IPS DF 6.9 (cell line): ENCODE measurements at regions not wholly inside any gene's neighbourhood (a gene's known extent, or its start where the extent isn't known, plus 50 kb on each side); places are given as distances from the start of the nearest gene placed in this dataset.

Experiments
- DNase-seq: peaks from one replicate; pipeline ENCODE4 v3.0.0-alpha.2; 2013; ENCODE audit warnings: low read depth, low spot score
- H3K27ac ChIP-seq: one replicate; pipeline ENCODE4 v1.5.1; 2013; ENCODE audit warnings: low read length, control low read depth
- H3K27me3 ChIP-seq: 2 replicates; pipeline ENCODE4 v1.6.1; 2013; ENCODE audit warnings: mild to moderate bottlenecking, low read length; ENCODE audit not compliant: control insufficient read depth, insufficient read depth
- H3K36me3 ChIP-seq: 2 replicates; pipeline ENCODE4 v1.6.1; 2013; ENCODE audit warnings: low read length; ENCODE audit not compliant: control insufficient read depth, insufficient read depth
- H3K4me1 ChIP-seq: 2 replicates; pipeline ENCODE4 v1.6.1; 2013; ENCODE audit warnings: low read length; ENCODE audit not compliant: control insufficient read depth, insufficient read depth
- H3K4me3 ChIP-seq: 2 replicates; pipeline ENCODE4 v1.5.1; 2013; ENCODE audit warnings: mild to moderate bottlenecking, low read length
- H3K9me3 ChIP-seq: 2 replicates; pipeline ENCODE4 v1.6.1; 2013; ENCODE audit warnings: low read length, inconsistent platforms; ENCODE audit not compliant: control insufficient read depth, insufficient read depth
- WGBS: extraction: QIAGEN DNeasy Blood & Tissue Kit; methylation state at CpG from one replicate; pipeline ENCODE4 v1.1.7; 2013; ENCODE audit warnings: mixed read lengths, missing lambda C conversion rate; ENCODE audit not compliant: insufficient read length, insufficient coverage; 5-methylcytosine and 5-hydroxymethylcytosine counted together

DNA sequence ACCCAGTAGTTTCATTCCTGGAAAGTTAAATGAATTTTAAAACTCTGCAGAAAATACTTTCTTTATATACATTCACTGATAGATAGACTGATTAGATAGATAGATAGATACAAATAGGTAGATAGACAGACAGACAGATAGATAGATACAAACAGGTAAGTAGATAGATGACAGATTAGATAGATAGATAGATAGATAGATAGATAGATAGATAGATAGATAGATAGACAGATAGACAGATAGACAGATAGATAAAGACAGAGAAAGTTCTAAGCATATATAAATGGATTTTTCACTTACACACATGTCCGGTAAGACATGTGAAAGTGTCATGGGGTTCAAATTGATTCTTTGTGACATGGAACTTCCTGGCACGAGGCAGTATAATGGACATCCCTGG is 349.7 kb downstream of the CDK5RAP2 start:
- no CpG with 5 or more reads among the region's 2 CpGs for WGBS
- H3K9me3 ChIP-seq: no peaks in the 10 kb centered on the region
- H3K4me1 ChIP-seq: no peaks in the 10 kb centered on the region
- no peak overlapping the region for H3K4me3 ChIP-seq
- H3K36me3 ChIP-seq: no peaks in the 10 kb centered on the region
- no peaks in the 10 kb centered on the region for H3K27me3 ChIP-seq
- DNase-seq: no peak
- no peak overlapping the region for H3K27ac ChIP-seq

DNA sequence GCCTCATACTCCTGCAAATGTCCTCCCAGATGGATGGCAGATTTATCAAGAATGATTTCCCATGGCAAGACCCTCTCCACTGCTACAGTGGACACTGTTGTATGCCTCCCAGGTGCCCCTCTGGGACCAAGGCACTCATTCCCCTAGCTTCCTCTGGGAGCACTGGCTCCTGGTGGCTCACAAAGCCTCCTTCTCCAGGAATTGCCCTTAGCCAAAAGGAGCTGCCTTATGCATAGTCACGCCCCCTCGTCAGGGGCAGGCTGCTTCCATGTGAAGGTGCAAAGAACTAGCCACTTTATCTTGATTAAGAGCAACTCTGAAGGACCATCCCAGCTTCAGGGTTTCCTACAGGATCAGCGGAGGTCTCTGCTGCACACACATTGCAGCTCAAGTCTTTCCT is 358.1 kb downstream of the CDK5RAP2 start:
- Histone ChIP-seq H3K4me1 (no peaks in the 10 kb centered on the region), H3K9me3 (no peaks in the 10 kb centered on the region), H3K4me3 (no peak overlapping the region), H3K27me3 (no peaks in the 10 kb centered on the region), H3K27ac (no peak overlapping the region), H3K36me3 (no peaks in the 10 kb centered on the region)
- DNase-seq: no peak
- WGBS: no CpG with 5 or more reads among the region's 3 CpGs

DNA sequence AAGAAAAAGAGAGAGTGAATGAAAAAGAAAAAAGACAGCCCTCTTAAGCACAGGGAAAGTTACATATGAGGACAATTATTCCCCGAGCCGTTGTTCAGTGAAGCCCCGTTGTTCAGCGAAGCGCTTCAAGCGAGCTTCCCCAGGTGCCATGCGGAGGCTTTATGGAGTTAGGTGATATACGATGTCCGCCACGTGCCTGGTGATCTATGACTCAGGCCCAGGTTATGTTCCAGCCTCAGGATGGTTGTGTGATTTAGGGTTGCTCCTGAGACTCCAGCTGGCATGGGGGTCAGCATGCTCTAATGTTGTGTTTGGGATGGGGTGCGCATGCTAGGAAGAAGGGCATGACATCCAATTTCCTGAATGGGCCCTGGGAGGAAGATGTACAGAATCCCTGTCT is 365.6 kb downstream of the CDK5RAP2 start:
- Histone ChIP-seq H3K9me3 (no peaks in the 10 kb centered on the region), H3K27me3 (no peaks in the 10 kb centered on the region), H3K4me1 (no peaks in the 10 kb centered on the region), H3K4me3 (no peak overlapping the region), H3K36me3 (no peaks in the 10 kb centered on the region), H3K27ac (no peak overlapping the region)
- no CpG with 5 or more reads among the region's 11 CpGs for WGBS
- no peak for DNase-seq

DNA sequence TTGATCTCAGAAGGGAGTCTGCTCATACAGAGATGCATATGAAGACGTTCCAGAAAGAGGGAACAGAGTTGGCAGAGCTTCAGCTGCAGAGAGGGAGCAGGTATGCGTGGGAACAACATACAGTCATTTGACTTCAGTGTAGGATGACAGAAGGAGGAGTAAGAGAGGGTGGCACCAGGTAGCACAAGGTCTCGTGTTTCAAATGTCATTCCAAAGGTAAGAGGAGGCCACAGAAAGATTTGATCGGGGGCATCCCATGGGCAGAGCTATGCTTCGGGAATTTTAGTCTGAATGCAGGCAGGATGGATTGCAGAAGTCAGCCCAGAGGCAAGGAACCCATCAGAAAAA is 367.1 kb downstream of the CDK5RAP2 start:
- no peak for DNase-seq
- no peaks in the 10 kb centered on the region for H3K4me1 ChIP-seq
- no peaks in the 10 kb centered on the region for H3K27me3 ChIP-seq
- no peaks in the 10 kb centered on the region for H3K36me3 ChIP-seq
- no peak overlapping the region for H3K4me3 ChIP-seq
- H3K9me3 ChIP-seq: no peaks in the 10 kb centered on the region
- no peak overlapping the region for H3K27ac ChIP-seq
- WGBS: no CpG with 5 or more reads among the region's 5 CpGs

DNA sequence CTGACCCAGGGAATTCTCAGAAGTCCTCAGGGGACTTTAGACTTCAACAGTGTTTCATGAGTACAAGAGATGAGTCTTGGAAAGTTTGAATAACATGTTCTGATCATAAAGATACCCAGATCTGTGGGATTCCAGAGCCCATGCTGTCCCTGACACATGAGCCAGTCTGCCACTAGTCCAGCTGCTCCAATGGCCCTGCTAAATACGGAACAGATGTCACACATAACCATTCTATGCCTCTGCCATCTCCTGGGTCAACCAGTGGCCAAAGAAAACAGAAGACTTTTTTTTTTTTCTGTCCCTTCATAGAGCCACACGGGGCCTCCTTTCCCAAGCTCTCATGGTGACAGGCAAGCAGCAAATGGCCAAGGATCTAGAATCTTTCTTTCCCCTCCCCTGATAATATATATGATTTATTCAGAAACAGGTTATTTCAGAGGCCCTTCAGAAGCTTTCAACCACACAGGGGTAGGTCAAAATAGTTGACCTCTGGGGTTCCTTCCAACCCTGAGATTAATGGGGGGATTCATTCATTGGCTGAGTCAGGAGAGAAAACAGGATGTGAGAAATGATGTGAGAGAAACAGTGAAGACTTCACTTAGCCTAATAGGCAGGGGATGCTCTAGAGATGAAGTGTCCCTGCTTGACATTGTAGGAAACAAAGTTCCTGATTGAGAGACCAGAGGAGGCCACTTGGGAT is 367.7 kb downstream of the CDK5RAP2 start:
- no peak overlapping the region for H3K4me3 ChIP-seq
- H3K36me3 ChIP-seq: no peaks in the 10 kb centered on the region
- H3K27me3 ChIP-seq: no peaks in the 10 kb centered on the region
- no peaks in the 10 kb centered on the region for H3K4me1 ChIP-seq
- DNase-seq: no peak
- H3K9me3 ChIP-seq: no peaks in the 10 kb centered on the region
- no CpG with 5 or more reads among the region's 2 CpGs for WGBS
- H3K27ac ChIP-seq: no peak overlapping the region

DNA sequence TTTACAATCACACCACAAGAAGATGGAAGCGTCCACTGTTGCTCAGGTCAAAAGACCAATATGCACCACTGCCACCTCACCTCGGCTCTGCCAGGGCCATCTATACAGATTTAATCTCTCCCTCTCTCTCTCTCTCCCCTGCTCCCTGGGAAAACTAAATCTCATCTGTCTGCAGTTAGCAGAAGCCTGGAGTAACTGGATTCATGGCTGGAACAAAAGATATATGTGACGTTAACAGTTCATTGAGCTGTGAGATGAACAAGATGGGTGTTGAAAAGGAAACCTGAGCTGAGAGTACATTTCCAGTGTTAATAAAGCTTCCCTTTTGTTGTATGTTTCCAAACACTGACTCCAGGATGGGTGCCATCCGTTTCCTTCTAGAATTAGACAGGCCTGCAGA is 369.7 kb downstream of the CDK5RAP2 start:
- Histone ChIP-seq H3K4me1 (no peaks in the 10 kb centered on the region), H3K36me3 (no peaks in the 10 kb centered on the region), H3K9me3 (no peaks in the 10 kb centered on the region), H3K27me3 (no peaks in the 10 kb centered on the region), H3K27ac (no peak overlapping the region), H3K4me3 (no peak overlapping the region)
- DNase-seq: no peak
- no CpG with 5 or more reads among the region's 4 CpGs for WGBS

DNA sequence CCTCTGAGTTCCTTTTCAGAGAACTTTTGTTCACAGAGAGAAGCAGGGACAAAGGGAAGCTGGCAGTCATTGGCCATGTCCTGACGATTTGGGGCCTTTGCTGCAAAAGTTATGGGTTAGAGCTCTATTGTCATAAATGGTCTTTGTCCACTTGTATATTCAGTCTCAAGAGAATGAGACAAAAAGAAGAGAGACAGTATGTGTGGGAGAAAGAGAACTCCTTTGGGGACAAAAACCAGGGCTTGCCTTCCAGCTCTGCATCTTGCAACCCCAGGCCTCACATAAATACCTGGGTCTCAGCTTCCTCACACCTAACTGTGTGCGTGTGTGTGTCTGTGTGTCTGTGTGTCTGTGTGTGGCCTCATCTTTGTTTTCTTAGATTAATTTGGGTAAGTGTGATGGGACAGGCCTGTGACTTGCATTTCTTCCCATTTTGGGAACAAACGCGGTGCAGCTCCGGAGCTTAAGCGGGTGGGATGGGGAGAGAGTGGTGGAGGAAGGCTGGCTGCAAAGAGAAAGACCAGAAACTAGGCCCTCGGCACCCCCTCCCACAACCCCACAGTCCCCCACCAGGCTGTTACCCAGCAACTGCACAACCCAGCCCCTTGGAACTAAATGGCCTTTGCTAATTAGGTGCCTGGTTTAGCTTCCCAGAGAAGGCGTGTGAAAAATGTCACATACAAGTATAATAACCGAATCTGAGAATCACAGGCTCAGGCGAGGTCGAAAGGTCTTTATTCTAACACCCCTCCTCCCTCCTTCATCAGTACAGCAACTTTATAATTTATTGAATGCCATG is 376.9 kb downstream of the CDK5RAP2 start:
- Histone ChIP-seq H3K4me3 (no peak overlapping the region), H3K27me3 (no peaks in the 10 kb centered on the region; the same call in 1 of the 2 replicates), H3K4me1 (no peaks in the 10 kb centered on the region), H3K27ac (no peak overlapping the region), H3K9me3 (no peaks in the 10 kb centered on the region), H3K36me3 (no peaks in the 10 kb centered on the region)
- no CpG with 5 or more reads among the region's 11 CpGs for WGBS
- no peak for DNase-seq

DNA sequence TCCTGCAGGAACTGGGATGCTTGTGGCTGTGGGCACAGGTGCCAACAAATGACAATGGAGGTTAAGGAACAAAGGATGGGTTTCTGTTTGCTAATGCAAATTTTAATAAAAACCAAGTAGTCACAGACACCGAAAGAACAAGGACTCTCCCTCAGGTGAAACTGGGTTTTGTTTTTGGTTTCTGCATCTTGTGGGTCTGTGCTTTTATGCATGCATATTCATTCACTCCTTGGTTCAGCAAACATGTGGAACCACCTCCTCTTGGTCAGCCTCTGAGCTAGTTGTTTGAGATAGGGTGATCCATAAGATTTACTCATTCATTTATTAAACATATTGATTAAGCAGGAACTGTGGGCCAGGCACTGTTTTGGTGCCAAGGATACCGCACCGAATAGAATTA is 381.9 kb downstream of the CDK5RAP2 start:
- Histone ChIP-seq H3K4me3 (no peak overlapping the region), H3K9me3 (no peaks in the 10 kb centered on the region), H3K27me3 (no peaks in the 10 kb centered on the region; the same call in 1 of the 2 replicates), H3K27ac (no peak overlapping the region), H3K36me3 (no peaks in the 10 kb centered on the region), H3K4me1 (no peaks in the 10 kb centered on the region)
- no CpG with 5 or more reads among the region's 3 CpGs for WGBS
- no peak for DNase-seq

DNA sequence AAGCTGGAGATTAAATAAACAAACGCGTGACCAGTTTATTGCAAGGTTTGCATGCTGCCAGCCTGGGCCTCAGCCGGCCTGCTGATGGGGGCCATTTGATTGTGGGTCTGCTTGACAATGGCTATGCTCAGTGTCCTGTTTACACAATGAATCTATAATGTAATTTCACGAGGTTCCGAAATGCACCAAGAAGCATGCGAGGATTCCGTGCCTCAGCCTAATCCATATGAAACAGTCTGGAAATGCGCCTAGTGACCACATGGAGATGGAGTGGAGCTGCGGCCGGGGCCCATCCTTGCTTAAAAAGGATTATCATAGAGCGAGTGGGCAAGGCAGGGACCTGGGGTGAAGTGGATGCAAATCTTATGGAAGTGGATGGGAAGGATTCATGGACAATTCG is 382.4 kb downstream of the CDK5RAP2 start:
- H3K4me3 ChIP-seq: no peak overlapping the region
- no peaks in the 10 kb centered on the region; the same call in 1 of the 2 replicates for H3K27me3 ChIP-seq
- H3K4me1 ChIP-seq: no peaks in the 10 kb centered on the region
- no peaks in the 10 kb centered on the region for H3K36me3 ChIP-seq
- no peak for DNase-seq
- WGBS: no CpG with 5 or more reads among the region's 12 CpGs
- H3K9me3 ChIP-seq: no peaks in the 10 kb centered on the region
- no peak overlapping the region for H3K27ac ChIP-seq

DNA sequence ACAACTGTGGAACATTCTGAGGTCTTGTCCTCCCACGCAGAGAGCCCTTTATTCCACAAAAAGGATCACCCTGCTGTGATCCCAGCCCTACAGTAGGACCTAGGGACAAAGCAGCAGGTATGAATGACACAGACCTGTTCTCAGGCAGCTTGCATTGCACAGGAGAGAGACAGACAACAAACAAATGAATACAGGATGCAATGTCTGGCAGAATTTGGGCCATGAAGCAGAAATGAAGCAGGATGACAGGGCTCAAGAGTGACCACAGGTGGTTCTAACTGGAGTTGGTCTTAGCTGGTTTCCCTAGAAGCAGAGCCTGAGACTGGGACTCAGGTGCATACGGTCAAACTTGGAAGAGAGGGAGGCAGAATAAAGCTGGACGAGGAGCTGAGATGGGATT is 388.8 kb downstream of the CDK5RAP2 start:
- Histone ChIP-seq H3K4me1 (no peaks in the 10 kb centered on the region), H3K27me3 (no peaks in the 10 kb centered on the region), H3K36me3 (no peaks in the 10 kb centered on the region), H3K27ac (no peak overlapping the region), H3K9me3 (no peaks in the 10 kb centered on the region), H3K4me3 (no peak overlapping the region)
- no CpG with 5 or more reads among the region's 3 CpGs for WGBS
- no peak for DNase-seq

DNA sequence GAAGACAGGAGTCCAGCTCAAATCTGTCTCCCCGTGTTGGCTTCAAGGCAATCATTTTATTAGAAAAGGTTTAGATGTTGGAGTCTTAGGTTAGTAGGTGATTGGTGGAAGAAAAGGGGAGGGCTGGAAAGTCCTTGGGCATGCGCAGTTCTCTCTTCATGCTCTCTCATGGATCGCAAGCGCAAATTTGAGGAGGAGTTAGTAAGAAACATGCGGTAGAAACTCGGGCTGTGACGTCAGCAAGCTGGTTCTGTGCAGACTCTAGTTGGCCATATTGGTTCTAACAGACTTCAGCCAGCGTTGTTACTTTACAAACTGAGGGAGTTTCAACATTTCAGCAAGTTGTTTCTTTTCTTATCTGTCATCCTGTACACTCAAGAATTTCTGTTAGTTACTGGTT is 392.2 kb downstream of the CDK5RAP2 start:
- no peaks in the 10 kb centered on the region for H3K4me1 ChIP-seq
- no peak overlapping the region for H3K4me3 ChIP-seq
- no peaks in the 10 kb centered on the region for H3K9me3 ChIP-seq
- no peaks in the 10 kb centered on the region for H3K27me3 ChIP-seq
- no peak overlapping the region for H3K27ac ChIP-seq
- no peaks in the 10 kb centered on the region for H3K36me3 ChIP-seq
- DNase-seq: no peak
- WGBS: no CpG with 5 or more reads among the region's 8 CpGs
